ENCODE measurements at regions not wholly inside any gene's neighbourhood (a gene's known extent, or its start where the extent isn't known, plus 50 kb on each side); places are given as distances from the start of the nearest gene placed in this dataset.

GRCh38 chrX:15163131-15163530, 106.8 kb downstream of the ASB9 start:
- no peak for TF ChIP-seq POLR2A (IDR thresholded peaks at IDR 0.05; ENCODE audit: extremely low read depth, insufficient read length)
- TF ChIP-seq, protein P1, sequence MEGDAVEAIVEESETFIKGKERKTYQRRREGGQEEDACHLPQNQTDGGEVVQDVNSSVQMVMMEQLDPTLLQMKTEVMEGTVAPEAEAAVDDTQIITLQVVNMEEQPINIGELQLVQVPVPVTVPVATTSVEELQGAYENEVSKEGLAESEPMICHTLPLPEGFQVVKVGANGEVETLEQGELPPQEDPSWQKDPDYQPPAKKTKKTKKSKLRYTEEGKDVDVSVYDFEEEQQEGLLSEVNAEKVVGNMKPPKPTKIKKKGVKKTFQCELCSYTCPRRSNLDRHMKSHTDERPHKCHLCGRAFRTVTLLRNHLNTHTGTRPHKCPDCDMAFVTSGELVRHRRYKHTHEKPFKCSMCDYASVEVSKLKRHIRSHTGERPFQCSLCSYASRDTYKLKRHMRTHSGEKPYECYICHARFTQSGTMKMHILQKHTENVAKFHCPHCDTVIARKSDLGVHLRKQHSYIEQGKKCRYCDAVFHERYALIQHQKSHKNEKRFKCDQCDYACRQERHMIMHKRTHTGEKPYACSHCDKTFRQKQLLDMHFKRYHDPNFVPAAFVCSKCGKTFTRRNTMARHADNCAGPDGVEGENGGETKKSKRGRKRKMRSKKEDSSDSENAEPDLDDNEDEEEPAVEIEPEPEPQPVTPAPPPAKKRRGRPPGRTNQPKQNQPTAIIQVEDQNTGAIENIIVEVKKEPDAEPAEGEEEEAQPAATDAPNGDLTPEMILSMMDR (IDR thresholded peaks at IDR 0.05; ENCODE audit: low read depth, low read length) = no peak

All from NB4 (cell line).